ENCODE measurements at regions not wholly inside any gene's neighbourhood (a gene's known extent, or its start where the extent isn't known, plus 50 kb on each side); places are given as distances from the start of the nearest gene placed in this dataset.

- TF ChIP-seq EP300 (IDR thresholded peaks at IDR 0.05; ENCODE audit: borderline replicate concordance in 1 of 2, low read depth in 1 of 2, low read length in 1 of 2) (no peak), RFX5 (IDR thresholded peaks at IDR 0.05; ENCODE audit: low read length) (no peak), TAF1 (IDR thresholded peaks at IDR 0.05; ENCODE audit: borderline replicate concordance, low read depth, low read length) (no peak), RAD21 (IDR thresholded peaks at IDR 0.05; ENCODE audit: low read length) (no peak)
Measured at GRCh38 chr12:71063087-71063486, 94.7 kb downstream of the TSPAN8 start.
